ENCODE measurements at regions not wholly inside any gene's neighbourhood (a gene's known extent, or its start where the extent isn't known, plus 50 kb on each side); places are given as distances from the start of the nearest gene placed in this dataset.

DNA sequence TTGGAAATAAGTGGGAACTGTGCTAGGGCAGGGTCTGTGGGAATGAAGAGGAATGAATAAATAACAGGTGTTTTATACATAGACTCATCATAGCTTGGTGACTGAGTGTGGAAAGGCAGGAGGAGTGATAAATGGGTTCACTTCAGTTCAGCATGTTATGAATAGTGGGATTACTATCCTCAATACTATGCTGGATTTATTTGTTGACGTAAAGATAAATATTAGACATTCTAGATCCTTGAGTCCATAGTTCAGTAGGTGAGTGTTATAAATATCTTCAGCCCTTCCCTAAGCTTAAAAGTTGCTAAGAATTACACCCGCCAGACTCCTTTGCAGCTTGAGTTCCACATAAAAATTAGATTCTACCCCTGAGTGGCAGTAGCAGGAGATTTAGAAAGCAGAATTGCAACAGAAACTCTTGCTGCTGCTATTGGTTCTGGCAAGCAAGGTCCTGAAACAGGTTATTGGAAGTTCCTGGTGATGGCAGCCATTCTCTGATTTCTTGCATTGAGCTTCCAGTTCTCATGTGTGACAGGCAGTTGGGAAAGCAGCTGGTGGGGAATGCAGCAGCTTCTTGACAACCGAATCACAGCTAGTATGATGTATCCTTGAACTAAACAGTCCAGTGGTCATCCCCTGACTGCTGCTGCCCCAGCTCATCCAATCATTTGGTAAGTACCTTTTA is 1558.9 kb downstream of the FAM181B start:
- DNase-seq (ENCODE audit: low spot score): peak; percentile 26

DNA sequence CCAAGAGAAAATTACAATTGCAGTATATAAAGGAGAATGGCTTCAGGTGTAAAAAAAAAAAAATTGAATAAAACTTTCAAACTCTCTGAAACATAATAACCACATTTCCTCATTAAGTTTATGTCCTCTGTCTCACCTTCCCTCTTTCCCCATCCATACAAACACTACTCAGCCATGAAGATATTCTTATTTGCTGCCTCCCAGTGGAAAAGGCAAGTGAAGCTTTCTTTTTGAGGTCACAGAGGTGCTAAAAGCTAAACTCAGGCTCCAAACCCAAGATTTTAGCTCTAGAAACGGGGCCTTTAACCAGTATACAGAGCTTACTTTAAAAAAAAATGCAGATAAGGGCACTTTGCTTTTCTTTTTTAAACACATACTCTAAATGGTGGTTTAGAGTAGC is 1568.5 kb downstream of the FAM181B start:
- no peak for DNase-seq (ENCODE audit: low spot score)

GRCh38 chr11:81159900-81160299 is 1573.8 kb downstream of the FAM181B start:
- DNase-seq (ENCODE audit: low spot score): no peak

GRCh38 chr11:81135570-81135969 is 1598.1 kb downstream of the FAM181B start:
- DNase-seq (ENCODE audit: low spot score): no peak

DNA sequence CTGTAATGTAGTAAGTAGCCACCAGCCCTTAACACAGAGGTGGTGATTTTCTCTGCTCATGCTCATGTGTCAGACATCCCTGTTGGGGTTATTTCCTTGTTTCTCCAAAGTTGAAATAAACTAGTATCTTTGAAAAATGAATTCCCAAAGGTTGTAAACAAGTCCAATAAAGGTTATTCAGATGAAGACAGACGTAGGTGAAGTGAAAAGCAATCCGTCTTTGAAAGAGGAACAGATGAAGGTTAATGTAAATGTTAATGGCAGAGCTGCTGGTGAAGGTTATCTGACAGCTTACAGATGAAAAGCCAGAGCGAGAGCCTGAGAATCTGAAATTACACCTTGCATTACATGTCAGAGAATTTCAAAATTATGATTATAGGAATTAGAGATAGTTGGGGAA is 1604.0 kb downstream of the FAM181B start:
- DNase-seq (ENCODE audit: low spot score): no peak

DNA sequence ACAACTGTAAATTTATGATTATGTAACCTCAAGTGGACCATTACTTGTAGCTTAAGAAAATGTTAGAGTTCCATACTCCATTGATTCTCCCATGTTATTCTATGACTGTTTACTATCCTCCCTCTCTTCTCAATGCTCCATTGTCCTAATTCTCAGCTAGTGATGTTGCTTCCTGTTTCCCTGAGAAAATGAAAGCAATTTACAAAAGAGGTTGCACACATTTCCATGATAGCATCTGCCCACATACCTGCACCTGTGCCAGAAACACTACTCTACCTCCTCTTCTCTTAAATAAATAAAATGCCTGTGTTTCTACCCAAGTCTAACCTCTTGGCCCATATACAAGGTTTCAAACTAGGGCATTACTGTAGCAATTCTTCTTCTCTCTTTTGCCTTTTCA is 1620.9 kb downstream of the FAM181B start:
- no peak for DNase-seq (ENCODE audit: low spot score)

GRCh38 chr11:81104051-81104450 is 1629.6 kb downstream of the FAM181B start:
- no peak for DNase-seq (ENCODE audit: low spot score)

GRCh38 chr11:81098471-81098870 is 1635.2 kb downstream of the FAM181B start:
- no peak for DNase-seq (ENCODE audit: low spot score)

DNA sequence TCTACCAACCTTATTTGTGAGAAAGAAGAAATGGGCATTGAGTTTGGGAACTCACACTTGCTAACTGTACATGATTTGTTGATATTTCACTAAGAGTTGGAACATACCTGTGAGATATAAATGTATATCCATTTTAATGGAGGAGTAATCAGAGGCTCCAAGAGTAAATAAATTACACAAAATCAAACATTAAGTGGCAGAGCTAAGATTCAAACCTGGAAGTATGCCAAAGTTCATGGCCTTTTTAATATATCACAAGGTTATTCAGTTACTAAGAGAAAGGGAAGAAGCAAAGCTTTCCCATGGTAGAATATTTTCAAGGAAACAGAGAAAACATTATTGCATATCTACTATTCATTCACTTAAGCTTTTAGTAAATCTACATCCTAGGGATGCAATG is 1641.1 kb downstream of the FAM181B start:
- no peak for DNase-seq (ENCODE audit: low spot score)

DNA sequence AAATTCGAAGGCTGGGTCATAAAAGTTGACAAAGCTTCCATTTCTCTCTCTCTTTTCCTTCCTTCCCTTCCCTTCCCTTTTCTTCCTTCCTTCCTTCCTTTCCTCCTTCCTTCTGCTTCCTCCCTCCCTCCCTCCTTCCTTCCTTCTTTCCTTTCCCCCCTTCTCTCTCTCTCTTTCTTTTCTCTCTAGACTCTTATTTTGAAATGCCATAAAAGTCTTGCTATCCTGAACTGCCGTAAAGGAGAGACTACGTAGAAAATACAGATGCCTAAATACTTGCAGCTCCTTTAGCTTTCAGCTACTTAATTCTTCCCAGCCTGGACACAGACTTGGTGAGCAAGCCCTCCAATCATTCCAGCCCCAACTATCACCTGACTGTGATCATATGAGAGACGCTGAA is 1644.4 kb downstream of the FAM181B start:
- DNase-seq (ENCODE audit: low spot score): no peak

GRCh38 chr11:81080476-81080875 is 1639.6 kb upstream of the TENM4 start:
- no peak for DNase-seq (ENCODE audit: low spot score)

GRCh38 chr11:81072273-81072672 is 1631.4 kb upstream of the TENM4 start:
- no peak for DNase-seq (ENCODE audit: low spot score)

- no peak for DNase-seq (ENCODE audit: low spot score)
Measured at GRCh38 chr11:81071606-81072005, 1630.8 kb upstream of the TENM4 start.

GRCh38 chr11:81070948-81071347 is 1630.1 kb upstream of the TENM4 start:
- DNase-seq (ENCODE audit: low spot score): no peak

- DNase-seq (ENCODE audit: low spot score): no peak
Measured at GRCh38 chr11:81059356-81059755, 1618.5 kb upstream of the TENM4 start.

DNA sequence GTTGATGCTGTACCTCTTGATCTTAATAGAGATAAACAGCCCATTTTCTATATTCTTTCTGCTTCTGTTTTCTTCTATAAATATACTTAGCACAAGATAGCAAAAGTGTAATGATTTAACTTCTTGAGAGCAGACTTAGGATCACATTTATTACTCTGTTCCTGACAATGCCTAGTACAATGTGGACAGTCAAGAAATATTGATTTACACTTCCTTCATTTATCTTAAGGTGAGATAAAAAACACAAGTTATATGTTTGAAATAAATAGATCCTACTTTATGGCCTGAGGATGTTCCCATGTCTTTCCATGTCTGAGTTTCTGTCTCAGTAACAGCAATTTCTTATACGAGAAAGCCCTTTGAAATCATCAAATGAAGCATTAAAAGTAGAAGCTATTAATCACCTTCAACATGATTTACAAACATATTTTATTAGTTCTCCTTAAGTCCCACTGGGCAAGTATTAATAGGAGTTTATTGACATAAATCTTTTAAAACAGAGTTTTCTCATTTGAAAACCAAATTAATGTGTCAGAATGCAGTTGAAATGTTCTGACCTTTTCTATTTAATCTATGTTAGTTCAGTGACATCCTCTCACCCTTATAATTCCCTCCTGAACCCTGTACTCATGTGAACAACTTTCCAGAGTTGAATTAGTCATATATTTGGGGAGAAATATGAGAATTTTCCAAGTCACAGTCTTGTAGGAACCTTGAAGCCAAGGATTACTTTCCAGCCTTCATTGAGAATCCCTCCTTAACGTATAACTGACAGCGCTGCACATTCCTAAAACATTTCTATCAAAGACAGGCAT is 1611.7 kb upstream of the TENM4 start:
- no peak for DNase-seq (ENCODE audit: low spot score)

DNA sequence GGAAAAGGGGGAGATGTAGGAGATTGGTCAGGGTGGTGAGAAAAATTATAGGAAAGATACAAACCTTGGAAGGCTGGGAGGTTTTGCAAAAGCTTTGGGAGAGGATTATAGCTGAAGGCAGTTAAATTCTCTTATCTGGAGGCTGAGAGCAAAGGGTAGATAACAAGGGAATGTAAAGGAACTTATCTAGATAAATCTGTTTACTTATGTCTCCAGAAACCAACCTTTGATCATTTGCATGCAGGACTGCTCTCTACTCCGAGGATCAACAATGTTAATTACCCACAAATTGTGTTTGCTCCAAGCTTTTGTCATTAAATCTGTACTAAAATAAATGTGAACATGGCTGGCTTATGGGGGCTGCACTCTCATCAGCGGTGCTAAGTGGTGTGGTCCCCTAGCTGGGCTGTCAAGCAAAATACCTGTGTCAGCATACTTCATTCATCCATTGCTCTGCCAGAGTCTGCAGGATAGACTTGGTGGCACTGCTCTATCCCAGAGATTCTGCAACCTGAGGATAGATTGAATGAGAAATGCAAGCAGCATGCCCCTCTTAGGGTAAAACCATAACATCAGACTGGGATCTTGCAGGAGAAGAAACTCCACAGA is 1599.2 kb upstream of the TENM4 start:
- no peak for DNase-seq (ENCODE audit: low spot score)

DNA sequence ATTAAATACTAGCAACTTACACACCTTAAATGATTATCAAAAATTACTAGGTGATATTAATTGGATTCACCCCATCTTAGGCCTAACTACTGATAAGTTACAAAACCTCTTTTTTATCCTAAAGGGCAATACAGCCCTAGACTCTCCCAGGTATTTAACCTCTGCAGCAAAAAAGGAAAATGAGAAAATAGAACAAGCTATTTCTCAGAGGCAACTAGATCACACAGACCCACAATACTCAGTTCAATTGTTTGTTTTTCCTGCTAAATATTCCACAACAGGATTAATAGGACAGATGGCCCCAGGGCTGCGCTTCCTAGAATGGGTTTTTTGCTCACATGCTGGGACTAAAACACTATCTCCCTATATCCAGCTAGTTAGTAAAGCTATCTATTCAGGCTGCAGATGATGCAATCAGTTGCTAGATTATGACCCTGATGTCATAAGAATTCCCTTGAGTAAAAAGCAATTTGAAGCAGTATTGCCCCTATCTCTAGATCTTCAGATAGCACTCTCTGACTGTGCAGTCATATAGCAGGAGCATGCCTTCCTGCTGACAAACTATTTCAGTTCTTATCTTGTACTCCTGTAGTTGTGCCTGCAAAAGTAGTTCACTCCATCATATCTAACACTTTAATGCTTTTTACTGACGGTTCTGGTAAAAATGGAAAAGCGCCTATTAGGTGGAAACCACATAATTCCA is 1595.5 kb upstream of the TENM4 start:
- no peak for DNase-seq (ENCODE audit: low spot score)

GRCh38 chr11:81033779-81034540 is 1593.1 kb upstream of the TENM4 start:
- DNase-seq (ENCODE audit: low spot score): no peak

GRCh38 chr11:81032906-81033305 is 1592.1 kb upstream of the TENM4 start:
- no peak for DNase-seq (ENCODE audit: low spot score)

DNA sequence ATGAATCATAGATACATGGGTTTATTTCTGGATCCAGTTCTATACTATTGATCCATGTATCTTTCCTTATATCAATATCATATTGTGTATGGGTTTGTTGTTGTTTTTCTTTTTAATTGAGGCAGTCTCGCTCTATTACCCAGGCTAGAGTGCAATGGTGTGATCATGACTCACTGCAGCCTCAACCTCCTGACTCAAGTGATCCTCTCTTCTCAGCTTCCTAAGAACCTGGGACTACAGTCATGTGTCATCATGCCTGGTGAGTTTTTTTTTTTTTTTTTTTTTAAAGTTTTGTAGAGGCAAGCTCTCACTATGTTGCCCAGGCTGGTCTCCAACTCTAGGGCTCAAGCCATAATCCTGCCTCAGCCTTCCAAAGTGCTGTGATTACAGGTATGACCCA is 1589.4 kb upstream of the TENM4 start:
- no peak for DNase-seq (ENCODE audit: low spot score)

DNA sequence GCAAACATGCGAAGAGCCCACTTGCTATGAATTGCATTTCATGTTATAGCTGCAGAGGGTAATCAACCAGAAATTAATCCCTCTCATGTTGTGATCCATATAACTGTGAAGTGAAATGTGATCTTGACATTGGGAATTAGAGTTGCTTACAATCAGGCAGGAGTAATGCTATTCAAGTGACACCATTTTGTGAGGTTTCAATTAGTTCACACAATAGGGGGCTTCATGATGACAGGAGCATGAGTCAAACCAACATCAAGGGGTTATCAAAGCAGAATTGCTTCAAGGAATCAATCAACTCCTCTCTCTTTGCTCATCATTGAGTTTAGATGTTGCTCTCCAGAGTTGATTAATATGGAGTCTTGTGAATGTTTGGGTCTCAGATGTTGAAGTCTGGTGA is 1585.2 kb upstream of the TENM4 start:
- DNase-seq (ENCODE audit: low spot score): no peak

Data from putamen (tissue), 1 donor.